SU-DHL-6 (cell line): ENCODE measurements at regions not wholly inside any gene's neighbourhood (a gene's known extent, or its start where the extent isn't known, plus 50 kb on each side); places are given as distances from the start of the nearest gene placed in this dataset.

Experiments used
- H2AFZ ChIP-seq: fragments of 200-600 bp; sonication (generic); 2 replicates; pipeline ENCODE4 v1.6.1; 2014; ENCODE audit warnings: low read depth, mild to moderate bottlenecking, moderate library complexity, mixed read lengths, antibody characterized with exemption, low read length; ENCODE audit not compliant: severe bottlenecking
- H3F3A ChIP-seq: fragments of 200-600 bp; shearing (Covaris generic); 2 replicates; pipeline ENCODE4 v1.6.0; 2016; ENCODE audit warnings: antibody characterized with exemption, mild to moderate bottlenecking; ENCODE audit not compliant: insufficient read depth
- H3K27ac ChIP-seq: fragments of 200-600 bp; sonication (generic); 2 replicates; pipeline ENCODE4 v1.5.1; 2016; ENCODE audit warnings: low read depth, mild to moderate bottlenecking, low read length, moderate library complexity, mixed read lengths
- H3K27me3 ChIP-seq: fragments of 200-600 bp; sonication (generic), shearing (Covaris generic); 2 replicates; pipeline ENCODE4 v1.6.0; 2014; ENCODE audit warnings: mild to moderate bottlenecking, low read length
- H3K36me3 ChIP-seq: fragments of 200-600 bp; sonication (generic); 2 replicates; pipeline ENCODE4 v1.6.1; 2014; ENCODE audit warnings: mild to moderate bottlenecking, low read length, mixed read lengths
- H3K4me2 ChIP-seq: fragments of 300-600, 200-600 bp; shearing (Covaris generic), sonication (generic); 2 replicates; pipeline ENCODE4 v1.6.0; 2014; ENCODE audit warnings: low read length, low read depth, mild to moderate bottlenecking; ENCODE audit not compliant: poor library complexity, severe bottlenecking
- H3K4me3 ChIP-seq: fragments of 200-600 bp; sonication (generic); 2 replicates; pipeline ENCODE4 v1.5.1; 2014; ENCODE audit warnings: antibody characterized with exemption, low read length, mild to moderate bottlenecking, mixed read lengths; ENCODE audit not compliant: insufficient read depth, poor library complexity, severe bottlenecking
- H3K79me2 ChIP-seq: fragments of 200-600 bp; sonication (generic); 2 replicates; pipeline ENCODE4 v1.6.1; 2014; ENCODE audit warnings: mild to moderate bottlenecking, low read length, moderate library complexity; ENCODE audit not compliant: insufficient read depth
- H3K9ac ChIP-seq: fragments of 200-600 bp; sonication (generic); 2 replicates; pipeline ENCODE4 v1.7.0; 2014; ENCODE audit warnings: mild to moderate bottlenecking, low read length
- H3K9me2 ChIP-seq: fragments of 200-600 bp; sonication (generic); replicated peaks from 2 replicates; pipeline ENCODE4 v1.6.1; 2014; ENCODE audit warnings: low read length; ENCODE audit not compliant: insufficient read depth
- H3K9me3 ChIP-seq: fragments of 200-600 bp; sonication (generic); 2 replicates; pipeline ENCODE4 v1.6.1; 2014; ENCODE audit warnings: low read length, mixed read lengths; ENCODE audit not compliant: insufficient read depth
- H4K20me1 ChIP-seq: fragments of 200-600 bp; sonication (generic); 2 replicates; pipeline ENCODE4 v1.6.1; 2014; ENCODE audit warnings: low read depth, mild to moderate bottlenecking, antibody characterized with exemption, low read length, moderate library complexity, mixed read lengths
- CTCF ChIP-seq: fragments of 200-600 bp; sonication (generic); IDR thresholded peaks from one replicate; pipeline ENCODE4 v1.5.1; 2017; ENCODE audit warnings: antibody characterized with exemption, mild to moderate bottlenecking, low read length, moderate library complexity; ENCODE audit not compliant: insufficient read depth, poor library complexity, severe bottlenecking
- EZH2phosphoT487 ChIP-seq: fragments of 200-600 bp; sonication (generic), shearing (Covaris generic); conservative IDR thresholded peaks from 2 replicates; pipeline ENCODE4 v1.6.1; 2018; ENCODE audit warnings: mild to moderate bottlenecking, antibody characterized with exemption, low read length, moderate library complexity, mixed read lengths

GRCh38 chr10:130656187-130656575 lies 520.0 kb downstream of the GLRX3 start:
- no peaks in the 10 kb centered on the region for H3K36me3 ChIP-seq
- no peak for TF ChIP-seq EZH2phosphoT487
- no peak for TF ChIP-seq CTCF
- H3K4me2 ChIP-seq: no peak overlapping the region
- H3K27me3 ChIP-seq: no peaks in the 10 kb centered on the region
- H3K9ac ChIP-seq: no peak overlapping the region
- no peaks in the 10 kb centered on the region for H3K9me3 ChIP-seq
- no peaks in the 10 kb centered on the region for H3K79me2 ChIP-seq
- H4K20me1 ChIP-seq: no peaks in the 10 kb centered on the region
- no peaks in the 10 kb centered on the region for H3K9me2 ChIP-seq
- H3K27ac ChIP-seq: no peak overlapping the region
- H2AFZ ChIP-seq: no peak overlapping the region
- H3K4me3 ChIP-seq: no peak overlapping the region
- H3F3A ChIP-seq: no peaks in the 10 kb centered on the region

DNA sequence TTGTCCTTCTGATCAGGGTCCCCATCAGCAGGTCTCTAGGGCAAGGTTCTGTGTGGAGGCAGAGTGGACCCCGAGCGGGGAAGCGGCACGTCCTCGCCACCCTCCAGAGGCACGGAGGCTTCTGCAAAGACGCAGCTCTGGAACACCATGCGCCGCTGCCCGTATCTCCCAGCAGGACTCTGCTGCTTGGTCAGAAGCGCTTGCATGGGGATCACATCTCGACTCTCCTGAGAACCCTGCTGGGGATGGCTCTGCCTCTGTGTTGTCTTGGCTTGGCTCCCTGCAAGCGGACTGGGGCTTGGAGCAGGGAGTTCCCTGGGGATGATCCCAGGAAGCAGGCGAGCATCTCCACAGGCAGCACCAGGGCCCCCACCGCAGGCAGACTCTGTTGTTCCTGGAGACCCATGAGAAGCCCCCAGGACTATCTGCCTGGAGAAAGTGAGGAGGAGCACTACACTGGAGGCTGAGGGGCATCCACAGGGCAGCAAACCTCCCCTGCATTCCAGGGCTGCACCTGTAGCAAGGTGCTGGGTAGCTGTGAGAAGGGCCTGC lies 520.5 kb downstream of the GLRX3 start:
- no peaks in the 10 kb centered on the region for H4K20me1 ChIP-seq
- H3K27ac ChIP-seq: no peak overlapping the region
- H3K4me2 ChIP-seq: no peak overlapping the region
- no peak overlapping the region for H3K9ac ChIP-seq
- H3K27me3 ChIP-seq: no peaks in the 10 kb centered on the region
- H3K9me2 ChIP-seq: no peaks in the 10 kb centered on the region
- TF ChIP-seq EZH2phosphoT487: no peak
- TF ChIP-seq CTCF: no peak
- H3K36me3 ChIP-seq: no peaks in the 10 kb centered on the region
- H3F3A ChIP-seq: no peaks in the 10 kb centered on the region
- no peak overlapping the region for H2AFZ ChIP-seq
- H3K4me3 ChIP-seq: no peak overlapping the region
- H3K79me2 ChIP-seq: no peaks in the 10 kb centered on the region
- no peaks in the 10 kb centered on the region for H3K9me3 ChIP-seq

GRCh38 chr10:130658687-130659290 lies 522.6 kb downstream of the GLRX3 start:
- no peaks in the 10 kb centered on the region for H3K36me3 ChIP-seq
- H3K4me3 ChIP-seq: no peak overlapping the region
- no peak overlapping the region for H3K27ac ChIP-seq
- no peaks in the 10 kb centered on the region for H3K9me3 ChIP-seq
- H3K9ac ChIP-seq: no peak overlapping the region
- TF ChIP-seq EZH2phosphoT487 (no peak), CTCF (no peak)
- H3K27me3 ChIP-seq: no peaks in the 10 kb centered on the region
- H4K20me1 ChIP-seq: no peaks in the 10 kb centered on the region
- H2AFZ ChIP-seq: no peak overlapping the region
- no peak overlapping the region for H3K4me2 ChIP-seq
- no peaks in the 10 kb centered on the region for H3K79me2 ChIP-seq
- H3K9me2 ChIP-seq: no peaks in the 10 kb centered on the region
- no peaks in the 10 kb centered on the region for H3F3A ChIP-seq
